HG02571 (cell line): ENCODE measurements at regions not wholly inside any gene's neighbourhood (a gene's known extent, or its start where the extent isn't known, plus 50 kb on each side); places are given as distances from the start of the nearest gene placed in this dataset.
"Not testable (repeated sequence)": the region's sequence is repeated elsewhere in the genome, so short reads cannot be mapped to it uniquely, and the experiment has no call there.

Experiments used
- ATAC-seq: cut with Tn5 transposase; IDR thresholded peaks from one replicate; pipeline ENCODE4 v1.9.1; 2021; ENCODE audit warnings: mild to moderate bottlenecking, moderate library complexity; ENCODE audit not compliant: unreplicated experiment

DNA sequence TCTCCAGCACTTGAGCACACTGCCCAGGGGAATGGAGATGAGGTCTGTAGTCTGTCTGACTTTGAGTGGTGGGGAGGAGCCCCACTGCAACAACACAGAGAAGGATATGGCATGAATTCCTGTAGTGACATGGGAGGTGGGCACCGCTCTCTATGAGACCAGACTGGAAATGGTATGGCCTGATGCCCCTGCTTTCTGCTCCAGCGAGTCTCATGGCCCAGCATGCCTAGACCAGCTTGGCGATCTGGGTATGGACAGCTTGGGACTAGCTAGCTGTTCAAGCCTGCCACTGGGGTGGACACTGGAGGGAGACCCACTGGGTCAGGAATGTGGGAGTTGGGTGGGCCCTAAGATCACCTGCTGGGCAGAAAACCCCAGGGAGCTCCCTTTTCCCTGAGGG lies 477.8 kb upstream of the SEL1L start:
- ATAC-seq = no peak

DNA sequence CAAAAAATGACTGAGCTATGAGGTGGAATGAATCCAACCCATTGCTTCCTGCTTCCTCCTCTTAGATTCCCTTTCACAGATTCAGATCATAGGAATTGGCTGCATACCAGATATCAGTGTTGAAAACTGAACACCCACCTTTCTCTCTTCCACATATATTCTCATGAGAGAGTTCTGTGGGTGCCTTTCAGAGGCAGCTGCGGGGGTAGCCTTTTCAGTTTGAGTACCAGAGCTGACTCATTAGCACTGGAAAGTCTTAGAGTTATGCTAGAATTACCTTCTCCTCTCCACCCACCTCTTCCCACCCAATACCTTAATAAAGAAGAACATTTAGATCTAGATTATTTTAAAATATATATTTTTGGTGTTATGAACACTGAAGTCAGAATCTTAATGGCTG lies 495.4 kb upstream of the SEL1L start:
- no peak for ATAC-seq

DNA sequence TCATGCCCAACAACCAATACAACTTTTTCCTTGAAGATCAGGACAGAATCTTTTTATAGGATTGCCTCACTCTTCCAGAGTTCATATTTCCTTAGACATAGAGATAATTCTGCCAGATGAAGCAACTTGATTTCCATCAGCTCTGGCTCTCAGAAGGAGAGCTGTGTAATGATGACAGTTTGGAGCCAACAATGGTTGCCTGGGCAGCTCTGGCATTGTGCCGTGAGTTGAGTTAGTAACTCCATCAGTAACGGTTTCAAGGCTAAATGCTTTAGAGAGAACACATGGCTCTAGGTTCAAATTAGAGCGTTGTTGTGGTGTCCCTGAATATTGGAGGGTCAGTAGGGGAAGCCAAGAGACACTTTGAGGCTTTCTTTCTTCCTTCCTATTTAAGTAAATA lies 501.7 kb upstream of the SEL1L start:
- no peak for ATAC-seq

DNA sequence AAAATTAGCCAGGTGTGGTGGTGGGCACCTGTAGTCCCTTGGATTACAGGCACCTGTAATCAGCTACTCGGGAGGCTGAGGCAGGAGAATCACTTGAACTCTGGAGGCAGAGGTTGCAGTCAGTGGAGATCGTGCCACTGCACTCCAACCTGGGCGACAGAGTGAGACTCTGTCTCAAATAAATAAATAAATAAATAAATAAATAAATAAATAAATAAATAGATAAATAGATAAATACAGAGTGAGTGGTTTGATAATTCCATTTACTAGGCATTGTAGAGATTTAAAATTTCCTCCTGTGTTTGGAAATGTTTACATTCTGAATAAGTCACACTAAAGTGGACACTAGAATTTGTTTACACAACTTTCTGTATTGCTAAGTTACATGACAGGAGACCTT lies 504.4 kb upstream of the SEL1L start:
- not testable (repeated sequence) for ATAC-seq

DNA sequence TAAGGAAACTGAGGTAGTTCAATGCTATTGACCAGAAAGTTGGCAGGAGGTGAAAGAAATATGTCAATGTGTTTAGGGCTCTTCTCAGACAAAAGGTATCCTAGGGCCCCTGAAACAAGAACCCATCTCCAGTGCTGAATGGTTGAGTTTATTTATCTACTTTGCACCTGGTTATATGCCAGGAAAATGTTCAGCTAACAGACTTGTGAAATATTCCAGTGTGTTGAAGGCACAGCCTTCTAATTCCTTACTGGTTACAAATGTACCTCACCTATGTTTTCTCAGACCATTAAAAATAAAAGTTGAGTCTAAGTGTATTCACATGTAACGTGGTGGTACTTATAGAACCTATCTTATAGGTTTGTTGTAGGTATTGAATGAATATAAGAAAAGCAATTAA lies 511.7 kb upstream of the SEL1L start:
- ATAC-seq = no peak

DNA sequence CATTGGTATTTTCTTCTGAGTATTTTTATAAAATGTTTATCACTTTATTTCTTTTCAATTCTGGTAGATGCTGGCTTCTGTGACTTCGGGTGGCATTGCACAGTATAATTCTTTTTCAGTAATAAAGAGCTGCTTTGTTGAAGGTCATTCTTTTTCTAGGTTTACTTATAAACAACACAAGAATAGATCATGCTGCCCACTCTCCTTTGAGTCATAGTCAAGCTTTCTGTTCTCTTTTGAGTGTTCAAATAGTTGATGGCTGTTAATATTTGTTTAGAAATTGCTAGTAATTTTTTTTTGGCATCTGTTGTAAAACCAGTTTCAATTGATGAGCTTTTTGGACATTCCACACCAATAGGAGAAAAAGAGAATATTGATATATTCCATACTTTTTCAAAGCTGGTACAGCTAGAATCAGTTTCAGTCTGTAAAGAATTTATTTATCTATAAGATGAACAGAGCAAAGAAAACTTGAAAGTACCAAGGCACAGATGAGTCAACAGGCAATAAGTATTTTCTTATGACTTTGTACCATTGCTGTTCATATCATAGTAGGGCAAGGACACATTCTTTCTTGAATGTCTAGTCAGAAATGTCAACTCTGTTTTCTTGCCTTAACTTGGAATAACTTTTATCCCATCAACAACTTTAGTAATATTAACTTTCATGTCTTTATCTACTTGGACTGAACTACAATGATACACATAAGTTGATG lies 513.0 kb upstream of the SEL1L start:
- peak; percentile 59 for ATAC-seq

DNA sequence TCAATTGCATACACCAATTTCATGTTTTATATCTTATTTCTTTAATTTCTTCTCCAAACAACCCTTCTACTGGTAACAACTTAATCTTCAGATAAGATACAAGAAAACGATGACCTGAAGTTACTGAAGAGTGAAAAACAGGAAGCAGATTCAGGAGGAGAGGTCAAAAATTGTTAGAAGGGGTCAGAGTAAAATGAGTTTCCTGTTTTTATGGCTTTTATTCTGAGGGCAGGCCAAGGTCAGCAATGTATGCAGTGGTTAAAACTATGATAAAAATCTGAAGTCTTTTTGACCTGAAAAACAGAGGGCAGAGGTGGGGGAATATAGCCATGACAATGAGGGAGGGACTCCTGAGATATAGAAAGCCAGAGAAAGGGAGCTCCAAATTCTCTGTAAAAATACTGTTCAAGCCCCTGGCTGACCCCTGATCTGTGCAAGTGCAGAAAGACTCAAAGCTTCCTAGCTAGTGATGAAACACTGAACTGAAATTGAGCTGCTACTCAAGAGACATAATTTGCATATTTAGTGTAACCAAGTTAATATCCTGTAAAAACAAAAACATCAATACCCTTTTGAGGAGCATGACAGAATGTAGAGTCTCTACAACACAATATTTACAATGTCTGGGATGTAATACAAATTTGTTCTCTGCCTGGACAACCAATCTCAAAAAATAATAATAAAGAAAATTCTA lies 514.3 kb upstream of the SEL1L start:
- no peak for ATAC-seq

DNA sequence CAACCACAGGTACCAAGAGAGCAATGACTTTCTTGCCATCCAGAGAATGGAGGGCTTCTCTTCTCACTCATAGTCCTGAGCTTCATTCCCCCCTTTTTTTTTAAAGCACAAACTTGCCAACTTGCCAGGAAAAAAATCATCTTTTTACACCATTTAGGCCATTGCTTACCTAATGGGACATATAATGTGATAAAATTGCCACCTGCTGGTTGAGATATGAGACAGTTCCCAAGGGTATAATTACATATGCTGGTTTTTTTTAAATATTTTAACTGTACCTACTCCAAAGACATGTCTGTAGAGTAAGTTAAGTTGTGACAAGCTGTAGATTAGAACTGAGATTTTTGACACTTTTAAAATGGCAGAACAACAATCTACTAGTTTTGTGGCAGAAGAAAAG lies 519.1 kb upstream of the SEL1L start:
- no peak for ATAC-seq

DNA sequence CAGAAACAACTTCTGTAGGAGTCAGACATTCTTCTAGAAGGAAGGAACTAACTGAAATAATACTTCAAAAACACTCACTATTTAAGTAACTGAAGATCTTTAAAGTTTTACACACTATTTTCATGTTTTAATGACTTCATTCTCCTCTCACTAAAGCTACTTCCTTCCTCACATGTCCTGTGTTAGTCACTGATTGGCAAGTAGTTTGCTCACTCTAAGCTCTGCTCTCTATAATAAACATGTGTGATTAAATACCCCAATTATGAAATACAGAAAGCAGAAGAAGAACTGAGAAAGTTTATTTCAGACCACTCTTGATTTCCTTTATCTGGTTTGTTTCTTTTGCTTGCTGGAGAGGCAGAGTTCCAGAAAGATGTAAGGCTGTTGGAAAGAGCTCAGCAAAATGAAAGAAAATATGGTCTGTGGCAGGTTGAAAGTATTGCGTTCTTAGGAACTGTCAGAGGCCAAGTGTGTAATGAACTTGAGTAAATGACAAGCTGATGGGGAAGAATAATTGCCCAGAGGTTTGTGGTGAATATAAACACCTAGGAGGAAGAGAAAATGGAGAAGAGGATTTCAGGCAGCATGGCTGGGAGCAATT lies 522.0 kb upstream of the SEL1L start:
- ATAC-seq = no peak

DNA sequence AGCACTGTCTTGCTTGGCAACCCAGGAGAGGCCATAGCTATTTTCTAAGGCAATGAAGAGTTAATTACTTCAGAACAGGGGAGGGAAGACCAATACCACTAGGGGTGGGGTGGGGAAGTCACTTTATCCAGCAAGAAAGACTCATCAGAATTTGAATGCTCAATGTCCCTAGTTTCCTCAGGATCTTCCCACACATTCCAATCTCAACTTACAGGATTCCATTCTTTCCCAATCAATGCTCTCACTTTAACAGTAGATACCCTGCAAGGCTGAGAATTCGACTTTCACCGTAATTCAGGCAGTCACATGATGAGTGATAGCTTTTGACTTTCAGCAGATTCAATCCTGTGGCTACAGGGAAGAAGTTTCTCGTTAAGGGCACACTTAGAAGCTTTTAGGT lies 526.6 kb upstream of the SEL1L start:
- no peak for ATAC-seq

DNA sequence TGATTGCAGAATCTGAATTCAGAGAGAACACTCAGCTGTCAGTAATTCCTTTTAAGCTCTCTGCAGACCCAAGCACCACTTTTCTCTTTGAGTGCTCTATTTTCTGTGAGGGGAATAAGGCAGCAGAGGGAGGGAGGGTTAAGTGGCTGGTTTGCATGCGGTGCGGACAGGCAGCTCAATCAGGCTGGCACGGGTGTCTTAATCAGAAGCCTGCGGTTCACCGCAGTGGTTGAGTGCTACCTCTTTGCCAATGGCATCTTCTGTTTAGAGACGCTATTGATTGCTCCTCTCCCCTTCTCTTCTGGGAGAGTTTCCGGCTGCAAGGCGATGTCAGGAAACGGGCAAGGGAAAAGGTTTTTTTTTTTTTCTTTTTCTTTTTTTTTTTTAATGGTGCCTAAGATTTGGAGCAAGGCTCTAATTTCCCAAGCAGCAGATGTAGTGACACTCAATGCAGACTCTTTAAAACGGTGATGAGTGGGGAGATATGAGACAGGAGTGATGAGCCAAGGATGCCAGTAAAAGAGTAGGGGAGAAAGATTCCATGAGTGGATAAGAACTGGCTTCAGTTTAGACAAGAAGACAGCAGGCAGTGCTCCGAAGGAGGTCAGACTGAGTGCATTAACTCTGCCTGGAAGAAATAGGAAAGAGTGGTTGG lies 533.7 kb upstream of the SEL1L start:
- ATAC-seq = no peak

DNA sequence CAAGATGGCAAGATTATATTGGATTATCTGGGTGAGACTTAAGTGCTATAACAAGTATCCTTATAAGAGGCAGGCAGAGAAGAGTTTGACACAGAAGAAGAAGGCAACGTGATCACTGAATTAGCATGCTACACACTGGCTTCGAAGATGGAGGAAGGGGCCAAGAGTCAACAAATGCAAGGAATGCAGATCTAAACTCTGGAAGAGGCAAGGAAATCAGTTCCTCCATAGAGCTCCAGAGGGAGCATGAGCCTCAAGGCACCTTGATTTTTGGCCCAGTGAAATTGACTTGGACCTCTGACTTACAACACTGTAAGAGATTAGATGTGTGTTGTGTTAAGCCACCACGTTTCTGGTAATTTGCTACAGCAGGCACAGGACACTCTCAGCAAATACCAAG lies 536.4 kb upstream of the SEL1L start:
- no peak for ATAC-seq

DNA sequence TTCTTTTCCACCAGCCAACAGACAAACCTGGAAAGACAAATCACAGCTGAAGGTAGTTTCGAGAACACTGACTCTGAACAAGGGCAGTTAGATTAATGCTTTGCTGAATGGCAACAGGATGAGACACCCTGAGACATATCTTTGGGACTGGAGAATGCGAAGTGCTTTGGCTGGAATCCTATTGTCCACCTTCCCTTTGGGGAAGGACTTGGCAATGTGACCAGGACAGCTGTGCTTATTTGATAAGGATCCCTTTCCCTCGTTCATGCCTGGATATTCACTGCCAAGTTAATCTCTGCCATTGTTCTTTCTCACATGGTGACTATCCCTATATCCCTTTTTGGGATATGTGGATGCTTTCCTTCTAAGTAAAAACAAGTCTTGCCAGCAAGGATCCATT lies 537.1 kb upstream of the SEL1L start:
- ATAC-seq = no peak

DNA sequence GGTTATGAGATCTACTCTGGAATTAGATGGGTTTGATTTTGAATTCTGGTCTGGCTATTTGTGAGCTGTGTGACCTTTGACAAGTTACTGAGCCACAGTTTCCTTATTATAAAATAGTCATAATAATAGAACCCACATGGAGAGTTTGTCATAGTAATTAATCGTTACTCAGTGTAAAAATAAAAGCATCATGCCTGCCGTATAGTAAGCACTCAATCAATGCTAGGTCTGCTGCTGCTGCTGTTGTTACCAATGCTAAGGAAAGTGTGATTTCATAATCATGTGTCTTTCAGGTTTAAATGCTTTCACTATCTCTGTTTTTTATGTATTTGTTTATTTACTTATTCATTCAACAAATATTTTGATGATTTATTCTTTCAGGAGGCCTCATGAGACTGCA lies 539.9 kb upstream of the SEL1L start:
- ATAC-seq = no peak

DNA sequence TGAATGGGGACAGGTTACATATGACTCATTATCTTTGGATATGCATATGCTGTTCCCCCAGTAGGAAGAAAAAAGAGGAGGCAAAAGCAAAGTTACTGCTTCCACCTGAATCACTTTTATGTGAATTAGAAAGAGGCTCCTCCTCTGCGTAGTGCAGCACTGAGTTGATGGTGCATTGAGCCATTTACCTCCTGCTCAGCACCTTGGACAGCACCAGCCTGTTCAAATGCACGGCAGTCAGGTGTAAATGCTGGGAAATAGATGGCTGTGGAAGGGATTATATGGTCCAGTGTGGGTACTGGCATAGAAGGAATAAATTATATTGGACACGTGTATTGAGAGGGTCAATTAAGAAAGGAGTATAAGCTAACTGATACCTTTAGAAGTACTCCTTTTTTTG lies 541.9 kb upstream of the SEL1L start:
- no peak for ATAC-seq

DNA sequence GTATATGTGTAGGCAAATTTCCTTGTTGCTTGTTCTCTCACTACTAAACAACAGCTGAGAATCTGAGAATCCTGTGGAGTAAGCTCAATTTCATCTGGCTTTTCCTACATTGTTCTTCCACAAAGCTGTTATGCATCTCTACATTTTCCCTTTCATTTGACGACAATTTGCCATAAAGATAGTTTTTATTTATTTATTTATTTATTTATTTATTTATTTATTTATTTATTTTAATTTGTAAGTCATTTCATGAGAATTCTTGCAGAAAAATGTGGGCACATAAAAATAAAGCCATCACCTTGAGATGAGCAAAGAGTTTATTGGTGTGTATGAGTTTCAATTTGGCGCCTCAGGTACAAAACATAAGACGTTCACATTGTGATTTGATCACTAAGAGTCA lies 545.9 kb upstream of the SEL1L start:
- no peak for ATAC-seq

DNA sequence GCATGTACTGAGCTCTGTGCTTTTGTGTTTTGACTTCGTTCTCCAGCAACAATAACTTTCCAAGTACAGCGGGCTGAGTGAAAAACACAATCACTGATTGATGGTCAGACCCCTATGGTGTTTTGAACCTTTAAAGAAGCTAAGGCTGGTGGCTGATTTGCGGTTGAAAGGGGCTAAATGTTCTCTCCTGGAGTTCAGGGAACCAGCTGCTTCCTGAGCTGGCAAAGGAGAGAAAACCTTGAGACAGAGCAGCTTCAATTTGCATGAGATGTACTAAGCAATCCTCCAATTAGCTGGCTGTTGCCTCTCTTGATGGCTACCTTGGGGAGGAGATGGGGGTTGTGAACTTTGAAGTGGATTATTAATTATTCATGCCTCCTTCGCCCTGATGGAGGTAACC lies 546.7 kb upstream of the SEL1L start:
- ATAC-seq = no peak

DNA sequence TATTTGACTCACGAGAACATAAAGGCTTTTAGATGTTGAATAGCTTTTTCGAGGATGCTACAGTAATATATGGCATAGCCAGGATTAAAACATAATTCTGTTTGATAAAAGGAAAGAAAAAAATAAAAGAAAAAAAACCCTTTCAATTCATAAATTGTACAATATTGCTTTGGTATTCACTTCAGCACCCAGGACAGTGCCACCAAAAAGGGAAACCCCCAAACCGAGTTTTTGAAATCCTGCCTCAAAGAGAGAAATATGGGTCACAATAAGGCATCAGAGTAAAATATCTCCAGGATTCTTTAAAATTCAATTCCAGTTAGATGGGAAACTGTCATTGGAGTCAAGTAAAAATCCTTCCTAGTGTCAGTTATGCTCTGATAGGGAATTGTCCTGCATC lies 551.2 kb upstream of the SEL1L start:
- ATAC-seq = no peak

DNA sequence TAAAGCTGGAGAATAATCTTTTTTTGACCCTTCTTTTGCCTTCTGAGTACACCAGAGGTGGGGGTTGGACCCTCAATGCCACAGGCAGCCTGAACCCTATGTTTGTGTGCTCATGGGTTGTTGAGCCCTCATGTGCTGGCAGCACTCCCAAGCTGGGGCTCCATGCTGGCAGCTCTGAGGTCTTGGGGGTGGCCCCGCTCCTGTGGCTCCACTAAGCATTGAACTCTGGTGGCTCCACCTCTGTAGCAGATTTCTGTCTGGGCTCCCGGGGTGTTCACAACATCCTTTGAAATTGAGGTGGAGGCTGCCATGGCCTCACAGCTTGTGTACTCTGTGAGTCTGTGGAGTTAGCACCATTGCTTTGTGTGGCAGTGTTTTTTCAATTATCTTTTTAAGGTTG lies 557.4 kb upstream of the SEL1L start:
- no peak for ATAC-seq

DNA sequence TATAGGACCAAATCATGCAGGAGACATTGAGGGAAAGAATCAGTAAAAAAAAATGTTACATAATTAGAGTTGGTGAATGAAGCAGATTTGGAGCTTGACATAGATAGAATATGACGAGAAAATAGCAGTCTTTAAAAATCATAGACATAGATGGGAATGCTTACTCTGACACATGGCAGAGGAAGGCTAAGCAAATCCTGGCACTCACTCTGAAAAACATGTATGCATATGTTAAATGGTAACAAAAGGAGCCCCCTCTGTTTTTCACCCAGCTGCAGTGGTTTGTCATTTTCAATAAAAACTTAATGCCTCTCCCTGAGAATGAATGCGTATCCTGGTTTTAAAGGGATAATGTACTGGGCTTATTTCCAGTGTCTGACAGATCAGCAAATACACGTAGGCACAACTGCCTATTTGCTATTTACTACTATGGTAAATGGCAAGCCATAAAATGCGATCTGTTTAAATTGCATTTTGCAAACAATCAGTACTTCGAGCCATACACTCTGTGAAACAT lies 561.2 kb upstream of the SEL1L start:
- no peak for ATAC-seq

DNA sequence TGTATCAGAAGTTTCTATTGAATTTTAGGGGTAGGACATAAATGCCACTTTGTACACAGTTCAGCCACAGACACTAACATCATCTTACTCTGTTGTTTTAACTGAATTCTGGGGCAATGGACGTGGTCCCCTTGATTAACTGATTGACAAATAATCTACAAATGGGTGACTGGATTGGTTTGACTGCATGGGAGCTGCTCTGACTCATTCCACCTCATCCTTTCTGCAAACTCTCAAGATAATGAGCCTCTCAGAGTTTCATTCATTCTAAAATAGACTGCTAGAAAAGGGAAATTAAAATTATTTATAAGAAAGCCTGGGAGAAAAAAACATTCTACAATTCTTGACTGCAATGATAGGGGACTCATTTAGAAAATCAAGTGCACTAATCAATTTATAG lies 570.4 kb upstream of the SEL1L start:
- ATAC-seq = no peak
